ENCODE measurements at regions not wholly inside any gene's neighbourhood (a gene's known extent, or its start where the extent isn't known, plus 50 kb on each side); places are given as distances from the start of the nearest gene placed in this dataset.

DNA sequence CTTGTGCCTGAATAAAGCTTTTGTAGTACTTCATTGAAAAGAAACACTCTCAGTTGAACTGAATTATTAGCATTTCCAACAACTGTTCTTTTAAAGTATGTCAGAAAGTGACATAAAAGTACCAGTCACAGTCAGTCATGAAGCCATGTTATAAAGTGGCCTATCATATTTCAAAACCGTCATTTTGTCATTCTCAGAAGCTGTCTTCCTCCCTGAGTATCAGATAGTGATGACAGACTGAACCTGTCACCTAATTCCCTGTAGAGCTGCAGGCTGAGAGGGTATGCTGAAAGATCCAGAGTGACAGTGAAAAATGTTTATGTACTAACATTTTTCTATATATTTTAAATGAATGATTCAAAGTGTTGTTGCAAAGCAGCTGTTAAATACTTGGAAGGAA is 1121.7 kb upstream of the PRMT6 start:
- no peaks in the 10 kb centered on the region for H3K27me3 ChIP-seq (ENCODE audit: control insufficient read depth in 2 of 2, insufficient read depth in 2 of 2, low read length in 2 of 2)
- intact Hi-C loops (cut with micrococcal nuclease): no loop called here
- H3K9ac ChIP-seq (ENCODE audit: insufficient read depth, low read length, poor library complexity, severe bottlenecking): no peak overlapping the region
- H3K4me3 ChIP-seq (replicated peaks in 1 of 3; ENCODE audit: low read depth in 2 of 3, low read length in 3 of 3): no peak overlapping the region
- H3K36me3 ChIP-seq (replicated peaks in 1 of 2; ENCODE audit: control insufficient read depth in 1 of 2, insufficient read depth in 2 of 2, low read length in 2 of 2): no peaks in the 10 kb centered on the region
- no peak overlapping the region for H3K4me3 Mint-ChIP-seq
- H3K36me3 Mint-ChIP-seq: no peaks in the 10 kb centered on the region
- no CpG with 5 or more reads among the region's 1 CpG for WGBS (ENCODE audit: insufficient coverage)
- no peaks in the 10 kb centered on the region for H3K4me1 ChIP-seq (ENCODE audit: control insufficient read depth in 1 of 2, insufficient read depth in 2 of 2, low read length in 2 of 2)
- no peaks in the 10 kb centered on the region for H3K79me2 ChIP-seq (ENCODE audit: insufficient read depth, low read length)
- no peak overlapping the region for H3K27ac ChIP-seq (ENCODE audit: low read depth in 1 of 2, low read length in 2 of 2)
- H3K27ac Mint-ChIP-seq: no peak overlapping the region
- peaks cover 6 to 7% of the 10 kb centered on the region in 2 donors for H3K9me3 ChIP-seq (replicated peaks in 1 of 2; ENCODE audit: control insufficient read depth in 1 of 2, insufficient read depth in 1 of 2, low read length in 2 of 2)
- no peaks in the 10 kb centered on the region for H3K4me1 Mint-ChIP-seq
- no peak for DNase-seq
- H3K9me3 Mint-ChIP-seq: peaks cover 0 to 9% (median 4%) of the 10 kb centered on the region in 7 donors
- H3K4me2 ChIP-seq (replicated peaks; ENCODE audit: extremely low read depth, low read length, poor library complexity, severe bottlenecking): no peak overlapping the region
- H4K20me1 ChIP-seq (ENCODE audit: insufficient read depth, low read length): no peaks in the 10 kb centered on the region
- TF ChIP-seq, protein P1, sequence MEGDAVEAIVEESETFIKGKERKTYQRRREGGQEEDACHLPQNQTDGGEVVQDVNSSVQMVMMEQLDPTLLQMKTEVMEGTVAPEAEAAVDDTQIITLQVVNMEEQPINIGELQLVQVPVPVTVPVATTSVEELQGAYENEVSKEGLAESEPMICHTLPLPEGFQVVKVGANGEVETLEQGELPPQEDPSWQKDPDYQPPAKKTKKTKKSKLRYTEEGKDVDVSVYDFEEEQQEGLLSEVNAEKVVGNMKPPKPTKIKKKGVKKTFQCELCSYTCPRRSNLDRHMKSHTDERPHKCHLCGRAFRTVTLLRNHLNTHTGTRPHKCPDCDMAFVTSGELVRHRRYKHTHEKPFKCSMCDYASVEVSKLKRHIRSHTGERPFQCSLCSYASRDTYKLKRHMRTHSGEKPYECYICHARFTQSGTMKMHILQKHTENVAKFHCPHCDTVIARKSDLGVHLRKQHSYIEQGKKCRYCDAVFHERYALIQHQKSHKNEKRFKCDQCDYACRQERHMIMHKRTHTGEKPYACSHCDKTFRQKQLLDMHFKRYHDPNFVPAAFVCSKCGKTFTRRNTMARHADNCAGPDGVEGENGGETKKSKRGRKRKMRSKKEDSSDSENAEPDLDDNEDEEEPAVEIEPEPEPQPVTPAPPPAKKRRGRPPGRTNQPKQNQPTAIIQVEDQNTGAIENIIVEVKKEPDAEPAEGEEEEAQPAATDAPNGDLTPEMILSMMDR (IDR thresholded peaks at IDR 0.05): no peak
- no peak overlapping the region for H2AFZ ChIP-seq (ENCODE audit: insufficient read depth, low read depth, low read length, poor library complexity, severe bottlenecking)
- H3K27me3 Mint-ChIP-seq (ENCODE audit: low read depth in 3 of 3): peaks cover 0 to 2% (median 0%) of the 10 kb centered on the region in 3 donors

DNA sequence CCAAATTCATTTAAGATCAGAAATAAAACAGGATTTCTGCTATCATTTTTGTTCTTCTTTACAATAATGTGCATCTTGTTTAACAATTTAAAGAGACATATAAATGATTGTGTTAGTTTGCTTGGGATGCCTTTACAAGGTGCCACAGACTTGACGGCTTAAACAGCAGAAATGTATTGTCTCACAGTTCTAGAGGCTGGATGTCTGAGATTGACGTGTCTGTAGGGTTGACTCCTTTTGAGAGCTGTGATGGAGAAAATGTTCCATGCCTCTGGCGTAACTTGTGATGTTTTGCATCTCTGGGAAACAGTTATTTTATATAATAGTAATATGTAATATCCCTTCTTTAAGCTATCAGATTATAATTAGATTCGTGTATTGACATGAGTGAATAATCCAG is 1091.6 kb upstream of the PRMT6 start:
- peaks cover 0 to 4% (median 0%) of the 10 kb centered on the region in 7 donors for H3K9me3 Mint-ChIP-seq
- no peaks in the 10 kb centered on the region for H4K20me1 ChIP-seq (ENCODE audit: insufficient read depth, low read length)
- no peaks in the 10 kb centered on the region for H3K27me3 ChIP-seq (ENCODE audit: control insufficient read depth in 2 of 2, insufficient read depth in 2 of 2, low read length in 2 of 2)
- H3K4me1 Mint-ChIP-seq: no peaks in the 10 kb centered on the region
- no peaks in the 10 kb centered on the region for H3K36me3 ChIP-seq (replicated peaks in 1 of 2; ENCODE audit: control insufficient read depth in 1 of 2, insufficient read depth in 2 of 2, low read length in 2 of 2)
- H3K4me1 ChIP-seq (ENCODE audit: control insufficient read depth in 1 of 2, insufficient read depth in 2 of 2, low read length in 2 of 2): no peaks in the 10 kb centered on the region
- no peak overlapping the region for H3K27ac ChIP-seq (ENCODE audit: low read depth in 1 of 2, low read length in 2 of 2)
- peaks cover 0 to 1% (median 0%) of the 10 kb centered on the region in 3 donors for H3K27me3 Mint-ChIP-seq (ENCODE audit: low read depth in 3 of 3)
- TF ChIP-seq, protein P1 (IDR thresholded peaks at IDR 0.05): no peak
- 83% methylated on average over 1 of the region's 4 CpGs for WGBS (ENCODE audit: insufficient coverage)
- no peak overlapping the region for H3K4me3 Mint-ChIP-seq
- no peak for DNase-seq
- no peaks in the 10 kb centered on the region for H3K79me2 ChIP-seq (ENCODE audit: insufficient read depth, low read length)
- H3K4me2 ChIP-seq (replicated peaks; ENCODE audit: extremely low read depth, low read length, poor library complexity, severe bottlenecking): no peak overlapping the region
- no peak overlapping the region for H3K4me3 ChIP-seq (replicated peaks in 1 of 3; ENCODE audit: low read depth in 2 of 3, low read length in 3 of 3)
- H3K36me3 Mint-ChIP-seq: no peaks in the 10 kb centered on the region
- no peaks in the 10 kb centered on the region for H3K9me3 ChIP-seq (replicated peaks in 1 of 2; ENCODE audit: control insufficient read depth in 1 of 2, insufficient read depth in 1 of 2, low read length in 2 of 2)
- intact Hi-C loops (cut with micrococcal nuclease): no loop called here
- H3K27ac Mint-ChIP-seq: no peak overlapping the region
- H3K9ac ChIP-seq (ENCODE audit: insufficient read depth, low read length, poor library complexity, severe bottlenecking): no peak overlapping the region
- H2AFZ ChIP-seq (ENCODE audit: insufficient read depth, low read depth, low read length, poor library complexity, severe bottlenecking): no peak overlapping the region
